Dermis blood vessel endothelial cell (primary cell): ENCODE measurements at regions not wholly inside any gene's neighbourhood (a gene's known extent, or its start where the extent isn't known, plus 50 kb on each side); places are given as distances from the start of the nearest gene placed in this dataset.
A peak's percentile ranks its signal among the peaks of the same experiment; 100 is the strongest.

Experiments used
- DNase-seq: peaks from one replicate; pipeline ENCODE4 v3.0.0; 2010

- DNase-seq: no peak
Measured at GRCh38 chr2:236719192-236719635, 149.6 kb downstream of the ACKR3 start.

DNA sequence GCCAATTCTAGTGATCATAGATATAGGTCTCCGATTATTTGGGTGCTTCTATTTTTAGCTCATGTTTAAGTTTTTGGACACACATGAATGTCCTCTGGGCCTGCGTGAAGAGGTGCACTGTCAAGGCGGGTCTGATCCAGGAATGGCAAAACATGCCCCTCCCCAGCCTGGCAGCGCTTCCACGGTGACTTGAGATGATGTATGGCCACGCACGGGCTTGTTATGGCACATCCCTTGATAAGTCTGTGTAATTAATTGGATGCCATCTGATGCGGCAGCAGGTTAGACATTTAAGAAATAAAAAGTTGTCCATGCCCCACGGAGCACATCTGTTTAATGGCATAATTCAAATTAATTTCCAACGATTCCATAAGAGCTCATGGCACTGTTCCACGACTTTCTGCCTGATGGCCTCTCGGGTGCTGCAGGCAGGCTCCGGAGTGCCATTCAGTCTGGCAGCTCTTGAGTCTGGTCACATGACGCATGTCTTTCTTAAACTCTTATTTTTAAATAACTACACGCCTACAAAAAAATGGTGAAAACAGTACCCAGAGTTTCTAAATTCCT is 151.4 kb downstream of the ACKR3 start:
- no peak for DNase-seq

DNA sequence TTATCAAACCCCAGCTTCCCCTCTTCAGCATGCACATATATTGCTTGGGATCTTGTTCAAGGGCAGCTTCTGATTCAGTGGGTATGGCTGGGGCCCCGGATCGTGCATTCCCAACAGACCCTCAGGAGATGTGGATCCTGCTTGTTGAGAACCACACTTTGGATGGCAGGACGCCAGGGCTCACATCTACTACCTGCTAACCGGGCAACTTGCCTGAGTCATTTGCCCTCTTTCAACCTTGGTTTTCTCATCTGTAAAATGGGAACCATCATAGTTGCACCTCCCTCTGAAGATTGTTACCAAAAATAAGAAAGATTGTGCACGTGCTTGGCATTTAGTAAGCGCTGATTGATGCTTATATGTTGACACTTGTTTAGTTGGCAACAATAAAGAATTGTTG is 154.6 kb downstream of the ACKR3 start:
- no peak for DNase-seq

GRCh38 chr2:236726701-236727450 is 157.3 kb downstream of the ACKR3 start:
- DNase-seq: no peak

- DNase-seq: no peak
Measured at GRCh38 chr2:236728916-236729670, 159.5 kb downstream of the ACKR3 start.

DNA sequence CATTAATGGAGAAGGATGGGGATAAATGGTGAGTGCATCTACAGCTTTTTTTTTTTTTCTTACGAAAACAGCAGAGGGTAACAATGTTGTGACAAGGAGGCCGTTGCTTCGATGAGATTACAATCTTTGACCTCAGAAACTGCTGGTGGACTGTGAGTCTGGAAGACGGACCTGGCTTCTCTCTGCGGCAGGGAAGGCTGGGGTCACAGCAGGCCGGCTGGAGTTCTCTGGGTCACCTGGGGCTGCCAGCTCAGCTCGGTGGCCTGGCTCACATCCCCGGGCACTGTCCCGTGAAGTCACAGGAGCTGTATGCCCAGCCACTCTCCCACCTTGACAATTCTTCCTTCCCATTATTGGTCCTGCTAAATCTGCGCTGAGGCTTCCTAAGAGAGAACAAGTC is 160.8 kb downstream of the ACKR3 start:
- no peak for DNase-seq

GRCh38 chr2:236731767-236732580 is 162.3 kb downstream of the ACKR3 start:
- DNase-seq: no peak

GRCh38 chr2:236733156-236733555 is 163.5 kb downstream of the ACKR3 start:
- DNase-seq: no peak

DNA sequence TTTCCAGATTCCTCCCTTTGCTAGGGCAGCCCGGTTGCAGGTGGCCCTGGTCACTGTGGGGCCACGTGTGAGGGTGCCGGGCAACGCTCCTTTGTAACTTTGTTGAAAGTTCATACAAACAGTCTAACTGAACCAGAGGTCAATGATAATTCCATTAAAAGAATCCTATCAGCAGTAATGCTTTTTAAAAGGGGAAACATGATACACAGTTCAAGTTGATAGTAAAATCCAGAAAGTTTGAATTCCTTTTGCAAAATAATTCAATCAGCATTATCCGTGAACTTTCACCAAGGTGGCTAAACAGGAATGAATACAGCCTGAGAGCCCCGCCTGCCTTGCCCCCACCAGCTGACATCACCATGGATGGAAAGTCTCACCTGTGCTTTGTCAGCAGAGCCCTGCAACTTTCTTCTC is 166.2 kb downstream of the ACKR3 start:
- no peak for DNase-seq

GRCh38 chr2:236738030-236738429 is 168.4 kb downstream of the ACKR3 start:
- no peak for DNase-seq

DNA sequence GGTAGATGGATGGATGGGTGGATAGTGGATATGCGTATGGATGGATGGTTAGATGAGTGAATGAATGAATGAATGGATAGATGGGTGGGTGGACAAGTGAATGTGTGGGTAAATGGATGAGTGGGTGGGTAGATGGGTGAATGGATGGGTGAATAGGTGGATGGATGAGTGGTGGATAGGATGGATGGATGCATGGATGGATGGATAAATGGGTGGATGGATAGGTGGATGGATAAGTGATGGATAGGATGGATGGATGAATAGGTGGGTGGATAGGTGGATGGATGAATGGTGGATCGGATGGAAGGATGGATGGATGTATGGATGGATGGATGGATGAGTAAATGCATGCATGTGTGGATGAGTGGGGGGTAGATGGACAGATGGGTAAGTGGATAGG is 169.3 kb downstream of the ACKR3 start:
- no peak for DNase-seq

GRCh38 chr2:236739663-236740062 is 170.0 kb downstream of the ACKR3 start:
- DNase-seq: no peak

GRCh38 chr2:236740506-236740905 is 170.9 kb downstream of the ACKR3 start:
- DNase-seq: no peak

GRCh38 chr2:236743039-236743920 is 173.7 kb downstream of the ACKR3 start:
- DNase-seq: peak; percentile 73

GRCh38 chr2:236743921-236744280 is 174.3 kb downstream of the ACKR3 start:
- no peak for DNase-seq

DNA sequence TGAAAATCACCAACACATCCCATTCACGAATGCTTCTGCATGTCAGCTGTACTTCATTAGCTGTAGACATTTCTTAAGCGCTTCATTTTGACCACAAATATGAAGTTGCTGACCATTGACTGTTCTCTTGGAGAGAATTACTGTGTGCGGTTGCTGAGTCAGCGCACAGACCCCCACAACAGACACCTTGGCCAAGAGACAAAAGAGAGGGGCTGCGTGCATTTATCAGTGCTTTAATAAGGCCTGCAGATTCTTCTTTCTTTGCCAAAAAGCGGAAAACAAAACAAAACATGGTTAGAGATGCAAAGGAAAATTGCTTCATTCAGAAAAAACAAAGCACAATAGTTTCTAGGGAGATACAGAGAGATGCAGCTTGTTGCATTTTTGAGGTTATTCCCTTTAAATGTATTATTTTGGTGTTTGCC is 174.7 kb downstream of the ACKR3 start:
- no peak for DNase-seq

DNA sequence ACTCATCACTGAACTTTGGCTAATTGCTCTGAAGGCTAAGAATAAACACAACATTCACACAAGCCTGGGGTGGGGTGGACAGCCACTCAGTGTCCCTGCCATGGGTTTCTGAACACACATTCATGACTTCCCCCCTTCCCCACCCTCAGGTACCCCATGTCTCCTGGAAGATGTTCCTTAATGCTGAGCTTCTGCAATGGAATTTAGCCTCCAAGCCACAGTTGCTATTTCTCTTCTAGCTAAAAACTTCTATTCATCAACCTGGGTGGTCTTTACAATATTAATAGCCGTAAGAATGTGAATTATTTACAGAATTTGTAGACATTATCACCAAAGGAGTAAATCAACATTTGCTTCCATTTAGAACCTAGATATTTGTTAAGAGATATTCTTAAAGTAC is 175.1 kb downstream of the ACKR3 start:
- DNase-seq: no peak

DNA sequence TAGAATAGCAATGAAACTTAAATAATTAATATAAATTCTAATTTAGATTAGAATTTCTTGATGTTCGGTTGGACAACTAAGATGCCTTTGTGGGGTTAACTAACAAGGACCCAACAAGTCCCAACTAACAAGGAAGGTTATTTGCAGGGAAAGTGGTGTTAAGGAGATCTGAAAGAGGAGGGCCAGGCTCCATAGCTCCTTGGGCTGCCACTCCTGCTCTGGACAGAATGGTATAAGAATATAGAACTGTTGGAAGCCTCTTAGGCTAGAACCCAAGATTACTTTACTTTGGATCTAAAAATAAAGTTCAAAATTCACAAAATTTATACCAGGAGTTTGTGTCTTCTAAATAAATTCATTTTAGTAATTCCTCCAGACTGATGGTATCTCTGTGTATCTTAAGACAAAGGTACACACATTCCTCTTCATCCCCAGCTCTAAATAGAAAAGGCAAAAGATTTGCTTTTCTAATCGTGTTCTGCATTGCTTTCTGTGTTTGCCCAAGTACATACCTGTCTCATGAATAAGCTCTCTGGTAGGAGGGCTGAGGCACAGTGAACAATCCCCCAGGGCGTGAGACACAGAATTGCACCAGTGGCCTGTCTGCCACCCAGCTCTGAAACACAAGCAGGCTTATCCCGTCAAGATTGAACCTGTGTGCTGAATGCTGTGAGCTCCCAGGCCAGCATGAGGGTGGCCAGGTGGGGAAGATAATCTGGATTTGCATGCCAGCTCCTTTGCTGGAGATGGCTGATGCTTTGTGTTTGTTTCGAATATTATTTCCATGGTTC is 176.0 kb downstream of the ACKR3 start:
- no peak for DNase-seq

DNA sequence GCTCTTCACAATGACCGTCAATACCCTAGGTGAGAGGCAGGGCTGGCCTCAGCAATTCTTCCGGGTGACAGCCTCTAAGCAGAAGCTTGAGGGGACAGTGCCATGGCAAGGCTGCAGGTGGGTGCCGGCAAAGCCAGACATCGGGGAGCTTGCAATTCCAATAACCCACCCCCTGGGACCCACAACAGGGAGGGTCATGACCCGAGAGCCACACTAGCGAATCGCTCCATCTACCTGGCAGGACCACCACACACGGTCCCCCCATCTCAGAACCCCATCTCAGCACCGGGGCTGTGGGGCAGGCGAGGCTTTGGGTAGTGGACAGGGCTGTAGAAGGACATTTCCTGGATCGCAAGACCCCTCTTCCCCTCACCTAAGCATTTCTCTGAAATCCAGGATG is 177.2 kb downstream of the ACKR3 start:
- DNase-seq: no peak

DNA sequence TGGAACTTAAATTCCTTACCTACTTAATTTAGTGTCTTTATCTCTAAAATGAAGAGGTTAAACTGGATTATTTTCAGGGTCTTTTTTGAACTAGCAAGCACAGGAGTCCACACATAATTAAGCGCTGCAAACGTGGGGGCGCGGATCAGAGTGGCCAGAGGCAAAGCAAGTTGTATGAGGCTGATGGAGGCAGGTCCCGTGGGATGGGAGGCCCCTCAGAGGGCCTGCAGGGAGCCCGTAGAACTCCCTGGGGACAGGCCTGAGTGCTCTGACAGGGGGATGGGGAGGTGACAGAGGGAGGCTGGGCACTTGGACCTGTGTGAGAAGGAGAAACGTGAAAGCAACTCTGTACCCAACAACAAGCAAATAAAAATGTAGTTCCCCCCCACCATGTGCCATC is 177.8 kb downstream of the ACKR3 start:
- DNase-seq: no peak

DNA sequence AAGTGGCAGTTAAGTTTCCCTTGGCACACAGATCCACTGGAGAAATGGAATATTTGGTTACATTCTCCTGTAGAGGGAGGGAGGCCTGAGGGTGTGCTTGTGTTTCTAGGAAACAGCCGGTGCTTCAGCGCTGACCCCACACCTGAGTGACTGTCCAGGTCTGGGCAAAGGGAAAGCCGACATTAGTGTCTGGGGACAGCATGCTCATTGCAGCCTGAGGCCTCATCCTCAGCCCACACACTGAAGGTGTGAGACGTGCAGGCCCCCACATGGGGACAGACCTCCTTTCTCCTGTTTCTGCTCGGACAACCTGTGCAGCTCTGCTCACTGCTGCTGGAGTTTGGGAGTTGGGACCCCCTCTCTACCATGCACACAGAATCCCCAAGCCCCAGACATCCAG is 178.3 kb downstream of the ACKR3 start:
- no peak for DNase-seq
